GM19324 (cell line): ENCODE measurements at regions not wholly inside any gene's neighbourhood (a gene's known extent, or its start where the extent isn't known, plus 50 kb on each side); places are given as distances from the start of the nearest gene placed in this dataset.

ENCODE experiments used
- ATAC-seq: cut with Tn5 transposase; IDR thresholded peaks from one replicate; pipeline ENCODE4 v1.9.1; 2021; ENCODE audit warnings: mild to moderate bottlenecking, moderate library complexity; ENCODE audit not compliant: unreplicated experiment, low FRiP score

GRCh38 chr1:219292999-219293398 lies 119.3 kb downstream of the LYPLAL1 start:
- ATAC-seq: no peak

- no peak for ATAC-seq
These were observed 118.7 kb downstream of the LYPLAL1 start for GRCh38 chr1:219292341-219292740.

GRCh38 chr1:219289171-219289570 lies 115.5 kb downstream of the LYPLAL1 start:
- ATAC-seq: no peak

- ATAC-seq: no peak
These were observed 109.9 kb downstream of the LYPLAL1 start for GRCh38 chr1:219283541-219283940.

- ATAC-seq: no peak
These were observed 108.2 kb downstream of the LYPLAL1 start for GRCh38 chr1:219281831-219282230.

GRCh38 chr1:219279017-219279770 lies 105.5 kb downstream of the LYPLAL1 start:
- ATAC-seq: no peak

GRCh38 chr1:219278288-219278687 lies 104.6 kb downstream of the LYPLAL1 start:
- no peak for ATAC-seq

GRCh38 chr1:219277304-219278105 lies 103.8 kb downstream of the LYPLAL1 start:
- ATAC-seq: no peak

- no peak for ATAC-seq
These were observed 102.5 kb downstream of the LYPLAL1 start for GRCh38 chr1:219276049-219276738.

- no peak for ATAC-seq
These were observed 99.5 kb downstream of the LYPLAL1 start for GRCh38 chr1:219273088-219273686.

- no peak for ATAC-seq
These were observed 98.3 kb downstream of the LYPLAL1 start for GRCh38 chr1:219271818-219272535.

- ATAC-seq: no peak
These were observed 95.5 kb downstream of the LYPLAL1 start for GRCh38 chr1:219269171-219269570.

- ATAC-seq: no peak
These were observed 92.8 kb downstream of the LYPLAL1 start for GRCh38 chr1:219266524-219266923.

- ATAC-seq: no peak
These were observed 91.4 kb downstream of the LYPLAL1 start for GRCh38 chr1:219265026-219265515.

GRCh38 chr1:219264561-219264960 lies 90.9 kb downstream of the LYPLAL1 start:
- ATAC-seq: no peak
